HEK293 (cell line): ENCODE measurements at regions not wholly inside any gene's neighbourhood (a gene's known extent, or its start where the extent isn't known, plus 50 kb on each side); places are given as distances from the start of the nearest gene placed in this dataset.

Experiments used
- CTCF ChIA-PET: fragments of 350-600 bp; formaldehyde crosslinking; extraction: SDS; loops from one replicate; lab custom pipeline; 2021; ENCODE audit warnings: antibody characterized with exemption; lab: Yijun Ruan, JAX
- POLR2A ChIA-PET: fragments of 300-600 bp; formaldehyde crosslinking; extraction: SDS; loops from one replicate; lab custom pipeline; 2020; ENCODE audit warnings: antibody characterized with exemption, inconsistent platforms; lab: Yijun Ruan, JAX
- H3K27ac ChIP-seq: fragments of 200-500 bp; sonication (Bioruptor generic); 2 replicates; pipeline ENCODE4 v1.5.1; 2014; ENCODE audit warnings: low read depth, low read length, control low read depth, inconsistent platforms; ENCODE audit errors: extremely low read depth
- H3K36me3 ChIP-seq, 2 experiments: fragments of 200-500 bp in 1 of 2; sonication (Bioruptor generic) in 1 of 2; 1 replicate in 1 of 2; 2 replicates in 1 of 2; pipeline ENCODE4 v1.5.1; 2014 to 2017; ENCODE audit warnings: inconsistent platforms in 2 of 2, low read length in 2 of 2; ENCODE audit not compliant: control insufficient read depth in 2 of 2, insufficient read depth in 1 of 2
- H3K4me1 ChIP-seq: fragments of 200-500 bp; sonication (Bioruptor generic); 2 replicates; pipeline ENCODE4 v1.5.1; 2014; ENCODE audit warnings: mild to moderate bottlenecking, low read length, inconsistent platforms; ENCODE audit not compliant: control insufficient read depth, insufficient read depth
- H3K4me3 ChIP-seq: 2 replicates; pipeline ENCODE4 v1.5.1; 2011; ENCODE audit warnings: low read depth, mild to moderate bottlenecking, control low read depth, low read length, moderate library complexity
- H3K9me3 ChIP-seq: fragments of 200-500 bp; sonication (Bioruptor generic); 2 replicates; pipeline ENCODE4 v1.5.1; 2014; ENCODE audit warnings: low read depth, low read length, inconsistent platforms; ENCODE audit not compliant: control insufficient read depth, insufficient read depth
- KLF16 ChIP-seq: fragments of 450-650 bp; formaldehyde crosslinking; IDR thresholded peaks from 2 replicates; pipeline ENCODE4 v1.5.1; 2017; ENCODE audit warnings: missing biosample characterization, missing genetic modification characterization
- MYNN ChIP-seq: fragments of 450-650 bp; formaldehyde crosslinking; IDR thresholded peaks from 2 replicates; pipeline ENCODE4 v1.5.1; 2016; ENCODE audit warnings: missing biosample characterization, missing genetic modification characterization, borderline replicate concordance
- OSR2 ChIP-seq: fragments of 450-650 bp; formaldehyde crosslinking; IDR thresholded peaks from 2 replicates; pipeline ENCODE4 v1.5.1; 2016; ENCODE audit warnings: missing biosample characterization, missing genetic modification characterization
- OVOL3 ChIP-seq: fragments of 450-650 bp; formaldehyde crosslinking; IDR thresholded peaks from 2 replicates; pipeline ENCODE4 v1.5.1; 2016; ENCODE audit warnings: missing biosample characterization, missing genetic modification characterization
- SP7 ChIP-seq: fragments of 450-650 bp; formaldehyde crosslinking; IDR thresholded peaks from 2 replicates; pipeline ENCODE4 v1.5.1; 2016; ENCODE audit warnings: missing biosample characterization, missing genetic modification characterization
- WT1 ChIP-seq: fragments of 450-650 bp; formaldehyde crosslinking; IDR thresholded peaks from 2 replicates; pipeline ENCODE4 v1.5.1; 2016; ENCODE audit warnings: missing biosample characterization, missing genetic modification characterization
- ZFHX2 ChIP-seq: fragments of 450-650 bp; formaldehyde crosslinking; conservative IDR thresholded peaks from 2 replicates; pipeline ENCODE4 v1.5.1; 2016; ENCODE audit warnings: missing biosample characterization, missing genetic modification characterization
- ZFP37 ChIP-seq: fragments of 450-650 bp; formaldehyde crosslinking; IDR thresholded peaks from 2 replicates; pipeline ENCODE4 v1.5.1; 2016; ENCODE audit warnings: missing biosample characterization, missing genetic modification characterization
- ZNF174 ChIP-seq: fragments of 450-650 bp; formaldehyde crosslinking; IDR thresholded peaks from 2 replicates; pipeline ENCODE4 v1.5.0; 2017; ENCODE audit warnings: missing biosample characterization, mild to moderate bottlenecking, missing genetic modification characterization
- ZNF404 ChIP-seq: fragments of 450-650 bp; formaldehyde crosslinking; IDR thresholded peaks from 2 replicates; pipeline ENCODE4 v1.5.1; 2017; ENCODE audit warnings: missing biosample characterization, missing genetic modification characterization
- ZNF549 ChIP-seq: fragments of 450-650 bp; IDR thresholded peaks from 2 replicates; pipeline ENCODE4 v1.5.1; 2018; ENCODE audit warnings: missing biosample characterization, missing genetic modification characterization, mild to moderate bottlenecking, inconsistent platforms, moderate library complexity
- ZNF585B ChIP-seq: fragments of 450-650 bp; formaldehyde crosslinking; IDR thresholded peaks from 2 replicates; pipeline ENCODE4 v1.5.1; 2016; ENCODE audit warnings: missing biosample characterization, missing genetic modification characterization
- ZNF677 ChIP-seq: fragments of 450-650 bp; IDR thresholded peaks from 2 replicates; pipeline ENCODE4 v1.5.0; 2018; ENCODE audit warnings: missing biosample characterization, mild to moderate bottlenecking, missing genetic modification characterization, moderate library complexity
- TF ChIP-seq, protein P1 (sequence below): fragments of 450-650 bp; formaldehyde crosslinking; IDR thresholded peaks from 2 replicates; pipeline ENCODE4 v1.5.1; 2016; ENCODE audit warnings: missing biosample characterization, missing genetic modification characterization
- TF ChIP-seq, protein P2 (sequence below): IDR thresholded peaks from 2 replicates; pipeline ENCODE4 v1.6.1; 2011; ENCODE audit warnings: mild to moderate bottlenecking, low read depth, low read length, borderline replicate concordance
- TF ChIP-seq, protein P3 (sequence below): fragments of 450-650 bp; formaldehyde crosslinking; IDR thresholded peaks from 2 replicates; pipeline ENCODE4 v1.5.1; 2016; ENCODE audit warnings: missing biosample characterization, missing genetic modification characterization
- TF ChIP-seq, protein P4 (sequence below): fragments of 450-650 bp; formaldehyde crosslinking; IDR thresholded peaks from 2 replicates; pipeline ENCODE4 v1.5.1; 2016; ENCODE audit warnings: missing biosample characterization, missing genetic modification characterization, borderline replicate concordance
- TF ChIP-seq, protein P5 (sequence below): fragments of 450-650 bp; formaldehyde crosslinking; IDR thresholded peaks from 2 replicates; pipeline ENCODE4 v1.5.1; 2016; ENCODE audit warnings: missing biosample characterization, missing genetic modification characterization

DNA sequence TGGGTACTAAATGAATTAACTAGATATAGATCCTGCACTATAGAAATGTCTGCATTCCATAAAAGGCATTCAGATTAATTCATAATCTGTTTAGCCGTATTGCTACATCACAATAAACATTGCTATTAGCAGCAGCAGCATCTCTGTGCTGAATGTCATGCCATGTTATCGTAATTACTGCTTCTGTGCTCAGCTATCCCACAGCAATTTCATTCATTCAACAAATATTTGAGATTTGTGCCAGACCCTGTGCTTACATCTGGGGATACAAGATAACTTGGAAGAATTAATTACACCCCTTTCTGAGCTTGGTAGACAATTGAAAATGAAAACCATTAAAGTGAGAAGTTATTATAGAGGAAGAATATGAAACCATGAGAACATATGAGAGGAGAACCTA is 185.8 kb upstream of the C11orf87 start:
- ChIA-PET POLR2A (no interaction called here), CTCF (no interaction called here)
- Histone ChIP-seq H3K9me3 (no peaks in the 10 kb centered on the region), H3K36me3 (no peaks in the 10 kb centered on the region), H3K4me1 (no peaks in the 10 kb centered on the region), H3K4me3 (no peak overlapping the region), H3K27ac (no peak overlapping the region)
- TF ChIP-seq, protein P1, sequence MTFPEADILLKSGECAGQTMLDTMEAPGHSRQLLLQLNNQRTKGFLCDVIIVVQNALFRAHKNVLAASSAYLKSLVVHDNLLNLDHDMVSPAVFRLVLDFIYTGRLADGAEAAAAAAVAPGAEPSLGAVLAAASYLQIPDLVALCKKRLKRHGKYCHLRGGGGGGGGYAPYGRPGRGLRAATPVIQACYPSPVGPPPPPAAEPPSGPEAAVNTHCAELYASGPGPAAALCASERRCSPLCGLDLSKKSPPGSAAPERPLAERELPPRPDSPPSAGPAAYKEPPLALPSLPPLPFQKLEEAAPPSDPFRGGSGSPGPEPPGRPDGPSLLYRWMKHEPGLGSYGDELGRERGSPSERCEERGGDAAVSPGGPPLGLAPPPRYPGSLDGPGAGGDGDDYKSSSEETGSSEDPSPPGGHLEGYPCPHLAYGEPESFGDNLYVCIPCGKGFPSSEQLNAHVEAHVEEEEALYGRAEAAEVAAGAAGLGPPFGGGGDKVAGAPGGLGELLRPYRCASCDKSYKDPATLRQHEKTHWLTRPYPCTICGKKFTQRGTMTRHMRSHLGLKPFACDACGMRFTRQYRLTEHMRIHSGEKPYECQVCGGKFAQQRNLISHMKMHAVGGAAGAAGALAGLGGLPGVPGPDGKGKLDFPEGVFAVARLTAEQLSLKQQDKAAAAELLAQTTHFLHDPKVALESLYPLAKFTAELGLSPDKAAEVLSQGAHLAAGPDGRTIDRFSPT, result no peak

DNA sequence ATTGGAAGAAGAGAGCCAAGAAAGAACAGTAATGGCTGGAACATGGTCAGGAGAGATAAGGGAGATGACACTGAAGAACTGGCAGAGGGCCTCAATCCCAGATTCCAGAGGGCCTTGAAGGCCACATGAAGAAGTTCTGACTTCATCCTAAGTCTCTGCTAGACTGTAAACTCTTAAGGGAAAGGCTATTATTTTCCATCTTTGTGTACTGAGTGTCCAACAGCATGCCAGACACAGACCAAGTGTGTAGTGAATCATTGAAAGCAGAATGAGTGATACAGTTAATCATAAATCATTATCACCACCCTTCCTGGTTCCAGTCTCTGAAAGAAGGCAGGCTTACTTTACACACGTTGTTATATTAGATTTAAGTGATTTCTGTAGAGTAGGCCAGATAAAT is 185.3 kb upstream of the C11orf87 start:
- Histone ChIP-seq H3K4me3 (no peak overlapping the region), H3K27ac (no peak overlapping the region), H3K4me1 (no peaks in the 10 kb centered on the region), H3K9me3 (no peaks in the 10 kb centered on the region), H3K36me3 (no peaks in the 10 kb centered on the region)
- TF ChIP-seq ZFP37 (tag by site-specific recombination) (no peak), ZFHX2 (no peak), SP7 (no peak), ZNF677 (tag by site-specific recombination) (no peak), OVOL3 (tag by site-specific recombination) (no peak), ZNF549 (tag by site-specific recombination) (no peak), KLF16 (tag by site-specific recombination) (no peak), ZNF404 (no peak), WT1 (no peak), ZNF174 (no peak), MYNN (no peak), OSR2 (tag by site-specific recombination) (no peak), ZNF585B (tag by site-specific recombination) (no peak)
- TF ChIP-seq, protein P2, sequence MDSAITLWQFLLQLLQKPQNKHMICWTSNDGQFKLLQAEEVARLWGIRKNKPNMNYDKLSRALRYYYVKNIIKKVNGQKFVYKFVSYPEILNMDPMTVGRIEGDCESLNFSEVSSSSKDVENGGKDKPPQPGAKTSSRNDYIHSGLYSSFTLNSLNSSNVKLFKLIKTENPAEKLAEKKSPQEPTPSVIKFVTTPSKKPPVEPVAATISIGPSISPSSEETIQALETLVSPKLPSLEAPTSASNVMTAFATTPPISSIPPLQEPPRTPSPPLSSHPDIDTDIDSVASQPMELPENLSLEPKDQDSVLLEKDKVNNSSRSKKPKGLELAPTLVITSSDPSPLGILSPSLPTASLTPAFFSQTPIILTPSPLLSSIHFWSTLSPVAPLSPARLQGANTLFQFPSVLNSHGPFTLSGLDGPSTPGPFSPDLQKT, result no peak
- TF ChIP-seq, protein P3, sequence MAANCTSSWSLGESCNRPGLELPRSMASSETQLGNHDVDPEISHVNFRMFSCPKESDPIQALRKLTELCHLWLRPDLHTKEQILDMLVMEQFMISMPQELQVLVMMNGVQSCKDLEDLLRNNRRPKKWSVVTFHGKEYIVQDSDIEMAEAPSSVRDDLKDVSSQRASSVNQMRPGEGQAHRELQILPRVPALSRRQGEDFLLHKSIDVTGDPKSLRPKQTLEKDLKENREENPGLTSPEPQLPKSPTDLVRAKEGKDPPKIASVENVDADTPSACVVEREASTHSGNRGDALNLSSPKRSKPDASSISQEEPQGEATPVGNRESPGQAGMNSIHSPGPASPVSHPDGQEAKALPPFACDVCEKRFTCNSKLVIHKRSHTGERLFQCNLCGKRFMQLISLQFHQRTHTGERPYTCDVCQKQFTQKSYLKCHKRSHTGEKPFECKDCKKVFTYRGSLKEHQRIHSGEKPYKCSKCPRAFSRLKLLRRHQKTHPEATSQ, result no peak
- TF ChIP-seq, protein P4, sequence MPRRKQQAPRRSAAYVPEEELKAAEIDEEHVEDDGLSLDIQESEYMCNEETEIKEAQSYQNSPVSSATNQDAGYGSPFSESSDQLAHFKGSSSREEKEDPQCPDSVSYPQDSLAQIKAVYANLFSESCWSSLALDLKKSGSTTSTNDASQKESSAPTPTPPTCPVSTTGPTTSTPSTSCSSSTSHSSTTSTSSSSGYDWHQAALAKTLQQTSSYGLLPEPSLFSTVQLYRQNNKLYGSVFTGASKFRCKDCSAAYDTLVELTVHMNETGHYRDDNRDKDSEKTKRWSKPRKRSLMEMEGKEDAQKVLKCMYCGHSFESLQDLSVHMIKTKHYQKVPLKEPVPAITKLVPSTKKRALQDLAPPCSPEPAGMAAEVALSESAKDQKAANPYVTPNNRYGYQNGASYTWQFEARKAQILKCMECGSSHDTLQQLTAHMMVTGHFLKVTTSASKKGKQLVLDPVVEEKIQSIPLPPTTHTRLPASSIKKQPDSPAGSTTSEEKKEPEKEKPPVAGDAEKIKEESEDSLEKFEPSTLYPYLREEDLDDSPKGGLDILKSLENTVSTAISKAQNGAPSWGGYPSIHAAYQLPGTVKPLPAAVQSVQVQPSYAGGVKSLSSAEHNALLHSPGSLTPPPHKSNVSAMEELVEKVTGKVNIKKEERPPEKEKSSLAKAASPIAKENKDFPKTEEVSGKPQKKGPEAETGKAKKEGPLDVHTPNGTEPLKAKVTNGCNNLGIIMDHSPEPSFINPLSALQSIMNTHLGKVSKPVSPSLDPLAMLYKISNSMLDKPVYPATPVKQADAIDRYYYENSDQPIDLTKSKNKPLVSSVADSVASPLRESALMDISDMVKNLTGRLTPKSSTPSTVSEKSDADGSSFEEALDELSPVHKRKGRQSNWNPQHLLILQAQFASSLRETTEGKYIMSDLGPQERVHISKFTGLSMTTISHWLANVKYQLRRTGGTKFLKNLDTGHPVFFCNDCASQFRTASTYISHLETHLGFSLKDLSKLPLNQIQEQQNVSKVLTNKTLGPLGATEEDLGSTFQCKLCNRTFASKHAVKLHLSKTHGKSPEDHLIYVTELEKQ (tag by site-specific recombination), result no peak
- TF ChIP-seq, protein P5, sequence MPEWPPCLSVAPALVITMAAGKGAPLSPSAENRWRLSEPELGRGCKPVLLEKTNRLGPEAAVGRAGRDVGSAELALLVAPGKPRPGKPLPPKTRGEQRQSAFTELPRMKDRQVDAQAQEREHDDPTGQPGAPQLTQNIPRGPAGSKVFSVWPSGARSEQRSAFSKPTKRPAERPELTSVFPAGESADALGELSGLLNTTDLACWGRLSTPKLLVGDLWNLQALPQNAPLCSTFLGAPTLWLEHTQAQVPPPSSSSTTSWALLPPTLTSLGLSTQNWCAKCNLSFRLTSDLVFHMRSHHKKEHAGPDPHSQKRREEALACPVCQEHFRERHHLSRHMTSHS (tag by site-specific recombination), result no peak
- POLR2A ChIA-PET, result no interaction called here
- CTCF ChIA-PET, result no interaction called here
